Panc1 (cell line): ENCODE measurements at regions not wholly inside any gene's neighbourhood (a gene's known extent, or its start where the extent isn't known, plus 50 kb on each side); places are given as distances from the start of the nearest gene placed in this dataset.

Experiments
- ATAC-seq: fragments of 200-7000 bp; cut with Tn5 transposase; 2 replicates; pipeline ENCODE4 v1.9.1; 2020; ENCODE audit warnings: mild to moderate bottlenecking, moderate library complexity
- BruUV-seq: library from RNA; stranded (reverse); fragments of 400-500 nt; replicated peaks from 2 replicates; lab custom pipeline; 2021; lab: Mats Ljungman, UMichigan
- CTCF ChIA-PET: fragments of 300-600 bp; sonication (Branson Sonifier 250); formaldehyde crosslinking; loops from one replicate; lab custom pipeline; 2022; ENCODE audit warnings: antibody characterized with exemption; lab: Charles Lee
- POLR2A ChIA-PET: fragments of 300-600 bp; sonication (Branson Sonifier 250); formaldehyde crosslinking; loops from one replicate; lab custom pipeline; 2022; ENCODE audit warnings: antibody characterized with exemption; lab: Charles Lee
- DNase-seq: peaks from one replicate; pipeline ENCODE4 v3.0.0-alpha.2; 2010; ENCODE audit warnings: low read depth, low spot score
- H3K27ac ChIP-seq: 2 replicates; pipeline ENCODE4 v1.5.1; 2011; ENCODE audit warnings: mild to moderate bottlenecking, low read length, inconsistent platforms
- H3K27me3 ChIP-seq: fragments of 200-500 bp; sonication (Bioruptor generic); 2 replicates; pipeline ENCODE4 v1.6.0; 2014; ENCODE audit warnings: low read length, inconsistent platforms; ENCODE audit not compliant: control insufficient read depth, insufficient read depth
- H3K36me3 ChIP-seq: fragments of 200-500 bp; sonication (Bioruptor generic); 2 replicates; pipeline ENCODE4 v1.5.1; 2014; ENCODE audit warnings: inconsistent platforms, mild to moderate bottlenecking, low read length, moderate library complexity; ENCODE audit not compliant: control insufficient read depth, insufficient read depth
- H3K4me1 ChIP-seq: 2 replicates; pipeline ENCODE4 v1.5.1; 2011; ENCODE audit warnings: inconsistent platforms, mild to moderate bottlenecking, low read length, moderate library complexity; ENCODE audit not compliant: control insufficient read depth, insufficient read depth
- H3K4me3 ChIP-seq, 2 experiments: 2 replicates each; pipeline ENCODE4 v1.5.1; 2011 to 2012; ENCODE audit warnings: low read depth in 2 of 2, low read length in 2 of 2, mild to moderate bottlenecking in 2 of 2, inconsistent platforms in 1 of 2, moderate library complexity in 1 of 2
- H3K9me3 ChIP-seq: fragments of 200-500 bp; sonication (Bioruptor generic); 2 replicates; pipeline ENCODE4 v1.5.1; 2014; ENCODE audit warnings: low read depth, mild to moderate bottlenecking, inconsistent platforms, low read length, moderate library complexity; ENCODE audit not compliant: control insufficient read depth, insufficient read depth
- POLR2AphosphoS5 ChIP-seq: IDR thresholded peaks from 2 replicates; pipeline ENCODE4 v1.6.1; 2012; ENCODE audit warnings: mild to moderate bottlenecking, low read depth, low read length, moderate library complexity
- SIN3A ChIP-seq: IDR thresholded peaks from 2 replicates; pipeline ENCODE4 v1.6.1; 2012; ENCODE audit warnings: low read depth, mild to moderate bottlenecking, low read length, moderate library complexity, borderline replicate concordance; ENCODE audit not compliant: insufficient read depth
- TCF7L2 ChIP-seq: IDR thresholded peaks from 2 replicates; pipeline ENCODE4 v1.6.1; 2011; ENCODE audit warnings: mild to moderate bottlenecking, low read depth, low read length, inconsistent platforms
- in situ Hi-C: cut with HindIII; loops from 2 replicates; pipeline ENCODE4 v1.10.0; 2016; ENCODE audit warnings: low sequenced_read_pairs, low pct_unique_long_range_greater_than_20kb
- intact Hi-C: fragments of 100-400 bp; cut with micrococcal nuclease; formaldehyde crosslinking; loops from one replicate; pipeline ENCODE4 v1.10.0; 2022; ENCODE audit not compliant: unreplicated experiment
- TF ChIP-seq, protein P1 (sequence below), 2 experiments: IDR thresholded peaks; 2 replicates each; pipeline ENCODE4 v1.6.1; 2011 to 2012; ENCODE audit warnings: low read depth in 2 of 2, control low read depth in 1 of 2, low read length in 1 of 2, mild to moderate bottlenecking in 1 of 2, moderate library complexity in 1 of 2; ENCODE audit not compliant: insufficient read depth in 1 of 2
- TF ChIP-seq, protein P2 (sequence below): fragments of 450-650 bp; IDR thresholded peaks from 2 replicates; pipeline ENCODE4 v1.5.1; 2017; ENCODE audit warnings: mild to moderate bottlenecking

GRCh38 chr14:31955936-31956579 is 121.0 kb upstream of the ARHGAP5 start:
- CTCF ChIA-PET, result no interaction called here
- in situ Hi-C loops, result no loop called here
- H3K27ac ChIP-seq, result no peak overlapping the region

DNA sequence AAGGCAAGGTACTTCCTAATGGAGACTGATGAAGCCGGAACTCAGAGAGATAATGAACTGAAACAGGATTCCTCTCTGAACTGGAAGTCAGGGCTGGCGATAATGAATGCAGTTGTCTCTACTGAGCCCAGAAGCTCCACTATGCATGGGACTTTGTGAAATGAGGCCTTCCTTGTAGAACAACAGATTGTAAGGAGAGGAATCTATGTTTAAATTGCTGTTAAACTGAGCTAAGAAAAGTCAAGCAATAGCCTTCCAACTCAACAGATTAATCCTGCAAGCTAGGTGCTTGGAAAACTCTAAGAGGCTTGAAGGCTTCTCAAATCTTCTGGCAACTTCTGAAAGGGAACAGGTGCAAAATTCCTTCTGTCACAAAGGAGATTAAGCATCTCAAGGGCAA is 119.5 kb upstream of the ARHGAP5 start:
- intact Hi-C loops, result no loop called here
- TF ChIP-seq, protein P1, sequence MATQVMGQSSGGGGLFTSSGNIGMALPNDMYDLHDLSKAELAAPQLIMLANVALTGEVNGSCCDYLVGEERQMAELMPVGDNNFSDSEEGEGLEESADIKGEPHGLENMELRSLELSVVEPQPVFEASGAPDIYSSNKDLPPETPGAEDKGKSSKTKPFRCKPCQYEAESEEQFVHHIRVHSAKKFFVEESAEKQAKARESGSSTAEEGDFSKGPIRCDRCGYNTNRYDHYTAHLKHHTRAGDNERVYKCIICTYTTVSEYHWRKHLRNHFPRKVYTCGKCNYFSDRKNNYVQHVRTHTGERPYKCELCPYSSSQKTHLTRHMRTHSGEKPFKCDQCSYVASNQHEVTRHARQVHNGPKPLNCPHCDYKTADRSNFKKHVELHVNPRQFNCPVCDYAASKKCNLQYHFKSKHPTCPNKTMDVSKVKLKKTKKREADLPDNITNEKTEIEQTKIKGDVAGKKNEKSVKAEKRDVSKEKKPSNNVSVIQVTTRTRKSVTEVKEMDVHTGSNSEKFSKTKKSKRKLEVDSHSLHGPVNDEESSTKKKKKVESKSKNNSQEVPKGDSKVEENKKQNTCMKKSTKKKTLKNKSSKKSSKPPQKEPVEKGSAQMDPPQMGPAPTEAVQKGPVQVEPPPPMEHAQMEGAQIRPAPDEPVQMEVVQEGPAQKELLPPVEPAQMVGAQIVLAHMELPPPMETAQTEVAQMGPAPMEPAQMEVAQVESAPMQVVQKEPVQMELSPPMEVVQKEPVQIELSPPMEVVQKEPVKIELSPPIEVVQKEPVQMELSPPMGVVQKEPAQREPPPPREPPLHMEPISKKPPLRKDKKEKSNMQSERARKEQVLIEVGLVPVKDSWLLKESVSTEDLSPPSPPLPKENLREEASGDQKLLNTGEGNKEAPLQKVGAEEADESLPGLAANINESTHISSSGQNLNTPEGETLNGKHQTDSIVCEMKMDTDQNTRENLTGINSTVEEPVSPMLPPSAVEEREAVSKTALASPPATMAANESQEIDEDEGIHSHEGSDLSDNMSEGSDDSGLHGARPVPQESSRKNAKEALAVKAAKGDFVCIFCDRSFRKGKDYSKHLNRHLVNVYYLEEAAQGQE (IDR thresholded peaks at IDR 0.05; ENCODE audit: insufficient read depth in 1 of 2, low read depth in 2 of 2, low read length in 1 of 2), result no peak
- TF ChIP-seq TCF7L2, result no peak
- no peak for TF ChIP-seq SIN3A
- TF ChIP-seq, protein P2, sequence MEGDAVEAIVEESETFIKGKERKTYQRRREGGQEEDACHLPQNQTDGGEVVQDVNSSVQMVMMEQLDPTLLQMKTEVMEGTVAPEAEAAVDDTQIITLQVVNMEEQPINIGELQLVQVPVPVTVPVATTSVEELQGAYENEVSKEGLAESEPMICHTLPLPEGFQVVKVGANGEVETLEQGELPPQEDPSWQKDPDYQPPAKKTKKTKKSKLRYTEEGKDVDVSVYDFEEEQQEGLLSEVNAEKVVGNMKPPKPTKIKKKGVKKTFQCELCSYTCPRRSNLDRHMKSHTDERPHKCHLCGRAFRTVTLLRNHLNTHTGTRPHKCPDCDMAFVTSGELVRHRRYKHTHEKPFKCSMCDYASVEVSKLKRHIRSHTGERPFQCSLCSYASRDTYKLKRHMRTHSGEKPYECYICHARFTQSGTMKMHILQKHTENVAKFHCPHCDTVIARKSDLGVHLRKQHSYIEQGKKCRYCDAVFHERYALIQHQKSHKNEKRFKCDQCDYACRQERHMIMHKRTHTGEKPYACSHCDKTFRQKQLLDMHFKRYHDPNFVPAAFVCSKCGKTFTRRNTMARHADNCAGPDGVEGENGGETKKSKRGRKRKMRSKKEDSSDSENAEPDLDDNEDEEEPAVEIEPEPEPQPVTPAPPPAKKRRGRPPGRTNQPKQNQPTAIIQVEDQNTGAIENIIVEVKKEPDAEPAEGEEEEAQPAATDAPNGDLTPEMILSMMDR, result no peak
- TF ChIP-seq POLR2AphosphoS5, result no peak
- in situ Hi-C loops, result no loop called here
- BruUV-seq, result no TSS peak
- CTCF ChIA-PET, result no interaction called here
- no peak overlapping the region for H3K4me3 ChIP-seq
- no peak overlapping the region for H3K27ac ChIP-seq
- POLR2A ChIA-PET, result no interaction called here
- H3K9me3 ChIP-seq, result no peaks in the 10 kb centered on the region
- no peaks in the 10 kb centered on the region for H3K36me3 ChIP-seq
- DNase-seq, result no peak
- no peaks in the 10 kb centered on the region for H3K27me3 ChIP-seq
- ATAC-seq, result no peak
- H3K4me1 ChIP-seq, result no peaks in the 10 kb centered on the region

More at GRCh38 chr14:31955936-31956579, 121.0 kb upstream of the ARHGAP5 start:
- ATAC-seq, result no peak
- no peaks in the 10 kb centered on the region for H3K36me3 ChIP-seq
- intact Hi-C loops, result no loop called here
- H3K4me1 ChIP-seq, result no peaks in the 10 kb centered on the region
- no TSS peak for BruUV-seq
- H3K4me3 ChIP-seq, result no peak overlapping the region
- DNase-seq, result no peak
- POLR2A ChIA-PET, result no interaction called here
- H3K9me3 ChIP-seq, result no peaks in the 10 kb centered on the region
- H3K27me3 ChIP-seq, result no peaks in the 10 kb centered on the region
- TF ChIP-seq TCF7L2 (no peak), SIN3A (no peak), POLR2AphosphoS5 (no peak)
- TF ChIP-seq, protein P2, result no peak
- TF ChIP-seq, protein P1 (IDR thresholded peaks at IDR 0.05; ENCODE audit: insufficient read depth in 1 of 2, low read depth in 2 of 2, low read length in 1 of 2), result no peak
